HCT116 (cell line): ENCODE measurements at regions not wholly inside any gene's neighbourhood (a gene's known extent, or its start where the extent isn't known, plus 50 kb on each side); places are given as distances from the start of the nearest gene placed in this dataset.

Experiments used
- ATAC-seq: fragments of 200-7000 bp; cut with Tn5 transposase; 2 replicates; pipeline ENCODE4 v1.9.1; 2020; ENCODE audit warnings: mild to moderate bottlenecking, moderate library complexity
- BruUV-seq: library from RNA; stranded (reverse); fragments of 400-500 nt; replicated peaks from 2 replicates; lab custom pipeline; 2021; lab: Mats Ljungman, UMichigan
- CTCF ChIA-PET: fragments of 300-600 bp; sonication (Branson Sonifier 250); formaldehyde crosslinking; loops from one replicate; lab custom pipeline; 2021; ENCODE audit warnings: antibody characterized with exemption; lab: Charles Lee
- POLR2A ChIA-PET: fragments of 300-600, 350-600 bp; sonication (Branson Sonifier 250); formaldehyde crosslinking; loops from one replicate; lab custom pipeline; 2021; ENCODE audit warnings: antibody characterized with exemption; lab: Charles Lee
- RAD21 ChIA-PET, 2 experiments: fragments of 300-600 bp; sonication (Branson Sonifier 250); formaldehyde crosslinking; loops; one replicate each; lab custom pipeline; 2023; ENCODE audit warnings: low total read pairs in 2 of 2; ENCODE audit not compliant: uncharacterized antibody in 2 of 2, unreplicated experiment in 2 of 2, low non-redundant PET in 1 of 2; lab: Charles Lee
- DNase-seq: peaks from one replicate; pipeline ENCODE4 v3.0.0-alpha.2; 2010; ENCODE audit warnings: low read depth, low spot score
- H2AFZ ChIP-seq: fragments of 200-600 bp; shearing (Covaris generic), sonication (generic); 2 replicates; pipeline ENCODE4 v1.6.1; 2017; ENCODE audit warnings: low read depth, mixed run types, mixed read lengths, antibody characterized with exemption, low read length; ENCODE audit not compliant: poor library complexity, severe bottlenecking
- H3K27ac ChIP-seq: 2 replicates; pipeline ENCODE4 v1.5.1; 2012; ENCODE audit warnings: low read depth, low read length
- H3K27me3 ChIP-seq: fragments of 200-600 bp; sonication (generic); 2 replicates; pipeline ENCODE4 v1.6.1; 2016; ENCODE audit warnings: mixed run types, low read length, mixed read lengths; ENCODE audit not compliant: insufficient read depth
- H3K36me3 ChIP-seq, 2 experiments: fragments of 200-500 bp in 1 of 2; fragments of 200-600 bp in 1 of 2; sonication (Bioruptor generic) in 1 of 2; sonication (generic) in 1 of 2; 2 replicates each; pipeline versions ENCODE4 v1.5.1 to v1.6.1; 2014 to 2016; ENCODE audit warnings: low read length in 2 of 2, inconsistent platforms in 1 of 2, mixed read lengths in 1 of 2, mixed run types in 1 of 2; ENCODE audit not compliant: insufficient read depth in 2 of 2, control insufficient read depth in 1 of 2
- H3K4me1 ChIP-seq, 2 experiments: fragments of 200-600 bp in 1 of 2; sonication (generic) in 1 of 2; 2 replicates each; pipeline versions ENCODE4 v1.5.1 to v1.6.1; 2012 to 2017; ENCODE audit warnings: low read length in 2 of 2, inconsistent platforms in 1 of 2, mild to moderate bottlenecking in 1 of 2, mixed read lengths in 1 of 2, mixed run types in 1 of 2, moderate library complexity in 1 of 2; ENCODE audit not compliant: insufficient read depth in 2 of 2, control insufficient read depth in 1 of 2
- H3K4me2 ChIP-seq: fragments of 200-600 bp; sonication (generic); 2 replicates; pipeline ENCODE4 v1.6.1; 2017; ENCODE audit warnings: mixed run types, low read length, mixed read lengths
- H3K4me3 ChIP-seq, 2 experiments: fragments of 200-600 bp in 1 of 2; sonication (generic) in 1 of 2; replicated peaks in 1 of 2; 2 replicates each; pipeline ENCODE4 v1.5.1; 2011 to 2016; ENCODE audit warnings: low read length in 2 of 2, control low read depth in 1 of 2, low read depth in 1 of 2, mild to moderate bottlenecking in 1 of 2, mixed read lengths in 1 of 2, mixed run types in 1 of 2
- H3K79me2 ChIP-seq: fragments of 200-600 bp; sonication (generic); 2 replicates; pipeline ENCODE4 v1.6.1; 2017; ENCODE audit warnings: mild to moderate bottlenecking, mixed run types, low read length, moderate library complexity, mixed read lengths; ENCODE audit not compliant: insufficient read depth
- H3K9ac ChIP-seq: fragments of 200-600 bp; sonication (generic); 2 replicates; pipeline ENCODE4 v1.6.1; 2016; ENCODE audit warnings: low read length, mixed read lengths
- H3K9me2 ChIP-seq: fragments of 200-600 bp; sonication (generic), shearing (Covaris generic); 2 replicates; pipeline ENCODE4 v1.6.1; 2017; ENCODE audit warnings: mixed run types, mild to moderate bottlenecking, moderate library complexity; ENCODE audit not compliant: insufficient read depth
- H3K9me3 ChIP-seq, 2 experiments: fragments of 200-500 bp in 1 of 2; fragments of 200-600 bp in 1 of 2; sonication (Bioruptor generic) in 1 of 2; sonication (generic) in 1 of 2; 2 replicates each; pipeline ENCODE4 v1.6.1; 2014 to 2017; ENCODE audit warnings: low read length in 2 of 2, mixed read lengths in 2 of 2, inconsistent platforms in 1 of 2, low read depth in 1 of 2, mild to moderate bottlenecking in 1 of 2, mixed run types in 1 of 2, moderate library complexity in 1 of 2; ENCODE audit not compliant: control insufficient read depth in 1 of 2, insufficient read depth in 1 of 2
- H4K20me1 ChIP-seq: fragments of 200-600 bp; sonication (generic), shearing (Covaris generic); 2 replicates; pipeline ENCODE4 v1.6.1; 2017; ENCODE audit warnings: mixed run types, mild to moderate bottlenecking, moderate library complexity; ENCODE audit not compliant: insufficient read depth
- ATF3 ChIP-seq: IDR thresholded peaks from 2 replicates; pipeline ENCODE4 v1.6.1; 2012
- CBX3 ChIP-seq: IDR thresholded peaks from 2 replicates; pipeline ENCODE4 v1.6.1; 2012; ENCODE audit warnings: low read depth
- CEBPB ChIP-seq: IDR thresholded peaks from 2 replicates; pipeline ENCODE4 v1.6.1; 2012; ENCODE audit warnings: low read depth
- EGR1 ChIP-seq: IDR thresholded peaks from 2 replicates; pipeline ENCODE4 v1.6.1; 2012; ENCODE audit warnings: low read depth
- ELF1 ChIP-seq: IDR thresholded peaks from 2 replicates; pipeline ENCODE4 v1.6.1; 2012; ENCODE audit warnings: low read depth, borderline replicate concordance
- FOSL1 ChIP-seq: IDR thresholded peaks from 2 replicates; pipeline ENCODE4 v1.6.1; 2012; ENCODE audit warnings: low read depth
- JUND ChIP-seq: IDR thresholded peaks from 2 replicates; pipeline ENCODE4 v1.6.1; 2012
- POLR2A ChIP-seq: IDR thresholded peaks from 2 replicates; pipeline ENCODE4 v1.7.0; 2011; ENCODE audit warnings: borderline replicate concordance; ENCODE audit not compliant: insufficient read depth, insufficient read length; ENCODE audit errors: extremely low read depth
- POLR2AphosphoS5 ChIP-seq: IDR thresholded peaks from 2 replicates; pipeline ENCODE4 v1.6.1; 2011; ENCODE audit warnings: mild to moderate bottlenecking, low read depth, low read length, moderate library complexity
- SIN3A ChIP-seq: IDR thresholded peaks from 2 replicates; pipeline ENCODE4 v1.6.1; 2012; ENCODE audit warnings: low read depth
- SP1 ChIP-seq: IDR thresholded peaks from 2 replicates; pipeline ENCODE4 v1.6.1; 2012; ENCODE audit warnings: low read depth
- TCF7L2 ChIP-seq: IDR thresholded peaks from 2 replicates; pipeline ENCODE4 v1.7.0; 2011; ENCODE audit warnings: borderline replicate concordance, inconsistent platforms; ENCODE audit not compliant: insufficient read depth, insufficient read length; ENCODE audit errors: extremely low read depth
- YY1 ChIP-seq: IDR thresholded peaks from 2 replicates; pipeline ENCODE4 v1.6.1; 2011; ENCODE audit warnings: low read length, low read depth, moderate library complexity, mild to moderate bottlenecking; ENCODE audit not compliant: insufficient replicate concordance; ENCODE audit errors: extremely low read depth
- ZBTB33 ChIP-seq: IDR thresholded peaks from 2 replicates; pipeline ENCODE4 v1.6.1; 2011; ENCODE audit warnings: mild to moderate bottlenecking, low read length, moderate library complexity; ENCODE audit not compliant: insufficient replicate concordance; ENCODE audit errors: extremely low read depth
- ZFX ChIP-seq: fragments of 450-650 bp; IDR thresholded peaks from 2 replicates; pipeline ENCODE4 v1.6.1; 2017
- intact Hi-C: fragments of 100-400 bp; cut with micrococcal nuclease; formaldehyde crosslinking; loops from 2 replicates; pipeline ENCODE4 v1.10.0; 2022
- TF ChIP-seq, protein P1 (sequence below): IDR thresholded peaks from 2 replicates; pipeline ENCODE4 v1.6.1; 2012; ENCODE audit warnings: low read depth
- TF ChIP-seq, protein P2 (sequence below): IDR thresholded peaks from 2 replicates; pipeline ENCODE4 v1.6.1; 2012

DNA sequence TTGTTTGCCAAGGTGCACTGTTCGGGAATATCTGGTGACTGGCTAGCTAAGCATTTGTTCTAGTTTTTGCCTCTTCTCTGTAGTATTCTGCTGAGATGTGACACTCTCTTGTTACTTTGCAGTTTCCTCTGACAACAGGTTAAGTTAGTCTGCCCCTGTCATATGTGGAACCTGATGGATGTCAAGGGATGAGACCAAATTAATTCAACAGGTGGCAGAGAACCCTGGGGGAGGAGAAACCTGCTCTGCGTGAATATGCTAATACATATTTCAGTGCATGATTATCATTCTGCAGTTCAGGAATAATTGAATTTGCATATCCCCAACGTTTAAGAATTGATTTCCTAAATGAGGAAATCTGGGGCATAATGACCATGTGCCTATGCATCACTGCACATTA, 777.3 kb downstream of the PDCD6IP start:
- no peaks in the 10 kb centered on the region for H3K36me3 ChIP-seq
- no peak overlapping the region for H3K4me3 ChIP-seq
- ChIA-PET CTCF (no interaction called here), POLR2A (no interaction called here)
- DNase-seq (no peak), ATAC-seq (no peak)
- H2AFZ ChIP-seq: no peak overlapping the region
- no peaks in the 10 kb centered on the region for H3K79me2 ChIP-seq
- no peaks in the 10 kb centered on the region for H3K27me3 ChIP-seq
- H3K4me1 ChIP-seq: no peaks in the 10 kb centered on the region
- TF ChIP-seq POLR2A: no peak
- no peak for TF ChIP-seq JUND
- TF ChIP-seq CBX3: no peak
- no peak for TF ChIP-seq SP1
- TF ChIP-seq FOSL1: no peak
- no peak for TF ChIP-seq TCF7L2
- TF ChIP-seq, all 23 proteins: peak for 0
- H3K9me3 ChIP-seq: peaks cover 4 to 10% of the 10 kb centered on the region in 2 experiments; a peak in 1 of 4 replicates
- H3K9me2 ChIP-seq: no peaks in the 10 kb centered on the region
- H3K9ac ChIP-seq: no peak overlapping the region
- no peak overlapping the region for H3K27ac ChIP-seq
- H4K20me1 ChIP-seq: no peaks in the 10 kb centered on the region
- no peak overlapping the region for H3K4me2 ChIP-seq
- RAD21 ChIA-PET: no interaction called here
- BruUV-seq: no TSS peak
- intact Hi-C loops: no loop called here

DNA sequence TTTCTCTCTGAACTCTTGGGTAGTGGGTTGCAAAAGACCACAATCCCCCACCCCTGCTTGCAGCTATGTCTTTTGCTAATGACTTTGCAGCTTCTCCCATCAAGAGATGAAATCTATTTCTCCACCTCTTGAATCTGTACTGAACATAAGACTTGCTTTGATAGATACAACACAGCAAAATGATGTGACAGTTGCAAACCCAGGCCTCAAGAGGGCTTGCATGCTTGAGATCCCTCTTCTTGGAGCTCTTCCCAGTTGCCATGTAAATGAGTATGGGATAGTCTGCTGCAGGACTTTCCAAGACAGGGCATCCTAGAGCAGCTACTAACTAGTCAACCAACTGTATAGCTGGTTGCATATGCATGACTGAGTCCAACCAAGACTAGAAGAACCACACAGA, 783.6 kb downstream of the PDCD6IP start:
- no peak overlapping the region for H3K27ac ChIP-seq
- no peak overlapping the region for H3K4me2 ChIP-seq
- no peak overlapping the region for H3K9ac ChIP-seq
- no peaks in the 10 kb centered on the region for H3K9me2 ChIP-seq
- BruUV-seq: no TSS peak
- no peak overlapping the region for H3K4me3 ChIP-seq
- ATAC-seq (no peak), DNase-seq (no peak)
- intact Hi-C loops: no loop called here
- no peaks in the 10 kb centered on the region for H3K27me3 ChIP-seq
- POLR2A ChIA-PET: no interaction called here
- H3K36me3 ChIP-seq: no peaks in the 10 kb centered on the region
- no peaks in the 10 kb centered on the region for H3K79me2 ChIP-seq
- RAD21 ChIA-PET: interaction anchor here in 1 of 2 experiments (0.5 kb wide), 1 partner anchor 1057 kb away, joined by 3 read pairs; the partner anchor contains the start of gene ARPP21
- H3K4me1 ChIP-seq: no peaks in the 10 kb centered on the region
- H2AFZ ChIP-seq: no peak overlapping the region
- peaks cover 5 to 11% of the 10 kb centered on the region in 2 experiments; a peak in 2 of 4 replicates for H3K9me3 ChIP-seq
- CTCF ChIA-PET: no interaction called here
- H4K20me1 ChIP-seq: no peaks in the 10 kb centered on the region
- TF ChIP-seq CEBPB (no peak), EGR1 (no peak), ELF1 (no peak), POLR2AphosphoS5 (no peak), SIN3A (no peak), JUND (no peak), ZBTB33 (no peak), POLR2A (no peak), ATF3 (no peak), ZFX (no peak), YY1 (no peak)
- TF ChIP-seq, protein P1, sequence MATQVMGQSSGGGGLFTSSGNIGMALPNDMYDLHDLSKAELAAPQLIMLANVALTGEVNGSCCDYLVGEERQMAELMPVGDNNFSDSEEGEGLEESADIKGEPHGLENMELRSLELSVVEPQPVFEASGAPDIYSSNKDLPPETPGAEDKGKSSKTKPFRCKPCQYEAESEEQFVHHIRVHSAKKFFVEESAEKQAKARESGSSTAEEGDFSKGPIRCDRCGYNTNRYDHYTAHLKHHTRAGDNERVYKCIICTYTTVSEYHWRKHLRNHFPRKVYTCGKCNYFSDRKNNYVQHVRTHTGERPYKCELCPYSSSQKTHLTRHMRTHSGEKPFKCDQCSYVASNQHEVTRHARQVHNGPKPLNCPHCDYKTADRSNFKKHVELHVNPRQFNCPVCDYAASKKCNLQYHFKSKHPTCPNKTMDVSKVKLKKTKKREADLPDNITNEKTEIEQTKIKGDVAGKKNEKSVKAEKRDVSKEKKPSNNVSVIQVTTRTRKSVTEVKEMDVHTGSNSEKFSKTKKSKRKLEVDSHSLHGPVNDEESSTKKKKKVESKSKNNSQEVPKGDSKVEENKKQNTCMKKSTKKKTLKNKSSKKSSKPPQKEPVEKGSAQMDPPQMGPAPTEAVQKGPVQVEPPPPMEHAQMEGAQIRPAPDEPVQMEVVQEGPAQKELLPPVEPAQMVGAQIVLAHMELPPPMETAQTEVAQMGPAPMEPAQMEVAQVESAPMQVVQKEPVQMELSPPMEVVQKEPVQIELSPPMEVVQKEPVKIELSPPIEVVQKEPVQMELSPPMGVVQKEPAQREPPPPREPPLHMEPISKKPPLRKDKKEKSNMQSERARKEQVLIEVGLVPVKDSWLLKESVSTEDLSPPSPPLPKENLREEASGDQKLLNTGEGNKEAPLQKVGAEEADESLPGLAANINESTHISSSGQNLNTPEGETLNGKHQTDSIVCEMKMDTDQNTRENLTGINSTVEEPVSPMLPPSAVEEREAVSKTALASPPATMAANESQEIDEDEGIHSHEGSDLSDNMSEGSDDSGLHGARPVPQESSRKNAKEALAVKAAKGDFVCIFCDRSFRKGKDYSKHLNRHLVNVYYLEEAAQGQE: no peak
- TF ChIP-seq, protein P2, sequence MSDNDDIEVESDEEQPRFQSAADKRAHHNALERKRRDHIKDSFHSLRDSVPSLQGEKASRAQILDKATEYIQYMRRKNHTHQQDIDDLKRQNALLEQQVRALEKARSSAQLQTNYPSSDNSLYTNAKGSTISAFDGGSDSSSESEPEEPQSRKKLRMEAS: no peak
